ENCODE measurements at regions not wholly inside any gene's neighbourhood (a gene's known extent, or its start where the extent isn't known, plus 50 kb on each side); places are given as distances from the start of the nearest gene placed in this dataset.

DNA sequence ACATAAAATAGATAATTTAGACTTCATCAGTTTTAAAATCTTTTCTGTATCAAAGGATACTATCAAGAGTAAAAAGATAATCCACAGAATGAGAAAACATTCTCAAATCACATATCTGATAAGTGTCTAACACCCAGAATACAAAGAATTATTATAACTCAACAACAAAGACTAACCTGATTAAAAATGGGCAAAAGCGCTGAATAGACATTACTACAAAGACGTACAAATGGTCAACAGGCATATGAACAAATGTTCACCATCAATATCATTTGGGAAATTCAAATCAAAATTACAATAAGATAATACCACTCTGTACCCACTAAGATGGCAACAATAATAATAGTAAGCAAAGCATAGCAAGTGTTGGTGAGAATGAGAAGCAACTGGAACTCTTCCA, 503.8 kb downstream of the CDH26 start:
- no peaks in the 10 kb centered on the region for H3K4me1 ChIP-seq (ENCODE audit: low read depth)
- no peak for ATAC-seq
- no peaks in the 10 kb centered on the region for H3K36me3 ChIP-seq (ENCODE audit: low read depth)
- peaks cover 2% of the 10 kb centered on the region for H3K9me3 ChIP-seq
- intact Hi-C loops (cut with DNase I, micrococcal nuclease): no loop called here
- no peak overlapping the region for H3K4me3 ChIP-seq
- DNase-seq: no peak
- TF ChIP-seq, protein P1, sequence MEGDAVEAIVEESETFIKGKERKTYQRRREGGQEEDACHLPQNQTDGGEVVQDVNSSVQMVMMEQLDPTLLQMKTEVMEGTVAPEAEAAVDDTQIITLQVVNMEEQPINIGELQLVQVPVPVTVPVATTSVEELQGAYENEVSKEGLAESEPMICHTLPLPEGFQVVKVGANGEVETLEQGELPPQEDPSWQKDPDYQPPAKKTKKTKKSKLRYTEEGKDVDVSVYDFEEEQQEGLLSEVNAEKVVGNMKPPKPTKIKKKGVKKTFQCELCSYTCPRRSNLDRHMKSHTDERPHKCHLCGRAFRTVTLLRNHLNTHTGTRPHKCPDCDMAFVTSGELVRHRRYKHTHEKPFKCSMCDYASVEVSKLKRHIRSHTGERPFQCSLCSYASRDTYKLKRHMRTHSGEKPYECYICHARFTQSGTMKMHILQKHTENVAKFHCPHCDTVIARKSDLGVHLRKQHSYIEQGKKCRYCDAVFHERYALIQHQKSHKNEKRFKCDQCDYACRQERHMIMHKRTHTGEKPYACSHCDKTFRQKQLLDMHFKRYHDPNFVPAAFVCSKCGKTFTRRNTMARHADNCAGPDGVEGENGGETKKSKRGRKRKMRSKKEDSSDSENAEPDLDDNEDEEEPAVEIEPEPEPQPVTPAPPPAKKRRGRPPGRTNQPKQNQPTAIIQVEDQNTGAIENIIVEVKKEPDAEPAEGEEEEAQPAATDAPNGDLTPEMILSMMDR (IDR thresholded peaks at IDR 0.05): no peak

DNA sequence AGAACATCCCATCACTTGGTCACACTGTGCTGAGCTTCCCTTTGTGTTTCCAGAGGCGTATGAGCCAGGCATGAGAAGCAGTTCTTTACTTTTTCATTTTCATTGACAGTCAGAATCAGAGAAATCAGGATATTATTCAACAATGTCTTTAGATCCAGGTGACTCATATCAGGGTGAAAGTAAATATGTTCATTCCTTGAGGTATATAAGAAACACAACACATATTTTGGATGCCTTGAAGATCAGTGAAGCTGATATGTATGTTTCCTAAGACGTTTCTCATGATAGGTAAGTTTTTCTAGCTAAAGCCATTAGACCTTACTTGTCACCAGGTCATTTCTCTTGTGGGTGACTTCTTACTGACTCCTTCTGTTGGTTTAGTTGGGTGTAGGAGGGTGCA, 505.6 kb downstream of the CDH26 start:
- Histone ChIP-seq H3K36me3 (ENCODE audit: low read depth) (no peaks in the 10 kb centered on the region), H3K9me3 (no peaks in the 10 kb centered on the region), H3K4me1 (ENCODE audit: low read depth) (no peaks in the 10 kb centered on the region), H3K4me3 (no peak overlapping the region)
- ATAC-seq (no peak), DNase-seq (no peak)
- TF ChIP-seq, protein P1 (IDR thresholded peaks at IDR 0.05): no peak
- intact Hi-C loops (cut with DNase I, micrococcal nuclease): no loop called here

DNA sequence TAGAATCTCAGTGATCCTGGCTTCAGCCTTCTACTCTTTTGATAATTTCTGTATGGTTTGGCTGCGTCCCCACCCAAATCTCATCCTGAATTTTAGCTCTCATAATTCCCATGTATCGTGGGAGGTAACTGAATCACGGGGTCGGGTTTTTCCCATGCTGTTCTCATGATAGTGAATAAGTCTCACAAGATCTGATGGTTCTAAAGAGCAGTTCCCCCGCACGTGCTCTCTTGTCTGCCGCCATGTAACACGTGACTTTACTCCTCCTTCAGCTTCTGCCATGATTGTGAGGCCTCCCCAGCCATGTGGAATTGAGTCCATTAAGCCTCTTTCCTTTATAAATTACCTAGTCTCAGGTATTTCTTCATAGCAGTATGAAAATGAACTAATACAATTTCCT, 507.2 kb downstream of the CDH26 start:
- TF ChIP-seq, protein P1 (IDR thresholded peaks at IDR 0.05): no peak

DNA sequence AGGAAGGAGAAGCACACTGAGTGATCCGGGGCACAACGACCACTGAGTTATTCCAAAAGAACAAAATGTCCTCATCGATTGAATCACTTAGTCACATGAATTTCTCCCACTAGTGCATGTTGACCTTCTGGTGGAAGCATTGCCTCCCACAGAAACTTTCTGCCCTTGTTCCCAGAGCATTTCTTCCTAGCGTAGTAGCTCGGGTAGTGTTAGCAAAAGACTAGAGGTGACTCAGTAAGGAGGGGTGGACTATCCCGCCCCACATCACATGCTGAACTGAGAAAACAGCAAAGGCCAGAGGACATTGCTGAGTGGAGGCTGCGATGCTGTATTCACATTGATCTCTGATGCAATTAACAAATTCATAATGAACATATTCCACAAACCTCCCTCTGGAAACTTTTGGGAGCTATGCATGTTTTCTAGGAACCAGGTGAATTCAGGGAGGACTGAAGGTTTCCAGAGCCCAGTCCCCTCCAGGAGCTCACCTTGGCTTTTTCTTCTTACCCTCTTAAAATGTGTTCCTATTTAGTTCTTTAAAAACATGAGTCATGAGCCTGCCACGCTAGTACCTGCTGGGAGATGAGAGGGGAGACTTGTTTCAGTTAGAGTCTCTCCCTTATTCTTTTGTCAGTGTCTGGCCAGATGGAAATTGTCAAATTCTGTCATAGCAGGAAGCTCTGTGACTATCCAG, 507.9 kb downstream of the CDH26 start:
- TF ChIP-seq, protein P1 (IDR thresholded peaks at IDR 0.05): no peak
- Histone ChIP-seq H3K9me3 (no peaks in the 10 kb centered on the region), H3K4me1 (ENCODE audit: low read depth) (no peaks in the 10 kb centered on the region), H3K36me3 (ENCODE audit: low read depth) (no peaks in the 10 kb centered on the region), H3K4me3 (no peak overlapping the region)
- ATAC-seq: no peak
- intact Hi-C loops (cut with DNase I, micrococcal nuclease): no loop called here
- no peak for DNase-seq

More for the DNA sequence above, 507.2 kb downstream of the CDH26 start:
- H3K36me3 ChIP-seq (ENCODE audit: low read depth): no peaks in the 10 kb centered on the region
- ATAC-seq (no peak), DNase-seq (no peak)
- H3K4me3 ChIP-seq: no peak overlapping the region
- intact Hi-C loops (cut with DNase I, micrococcal nuclease): no loop called here
- no peaks in the 10 kb centered on the region for H3K4me1 ChIP-seq (ENCODE audit: low read depth)
- no peaks in the 10 kb centered on the region for H3K9me3 ChIP-seq

DNA sequence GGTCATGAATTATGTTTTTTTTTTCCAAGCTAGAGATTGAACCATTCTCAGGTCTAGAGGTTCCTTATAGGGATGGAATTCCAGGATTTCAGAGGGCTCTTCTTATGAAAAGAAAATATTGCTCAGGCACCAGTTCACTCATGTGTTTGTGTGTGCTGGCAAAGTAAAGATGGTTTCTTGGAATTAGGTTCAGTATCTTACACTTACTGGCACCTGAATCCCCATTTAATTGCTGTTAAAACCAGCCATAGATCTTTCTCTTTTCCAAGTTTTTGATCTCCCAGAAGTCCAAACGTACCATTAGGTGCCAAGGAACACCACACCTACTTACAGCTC, 508.4 kb downstream of the CDH26 start:
- no peaks in the 10 kb centered on the region for H3K9me3 ChIP-seq
- intact Hi-C loops (cut with DNase I, micrococcal nuclease): no loop called here
- TF ChIP-seq, protein P1 (IDR thresholded peaks at IDR 0.05): no peak
- no peak overlapping the region for H3K4me3 ChIP-seq
- DNase-seq (no peak), ATAC-seq (no peak)
- no peaks in the 10 kb centered on the region for H3K36me3 ChIP-seq (ENCODE audit: low read depth)
- no peaks in the 10 kb centered on the region for H3K4me1 ChIP-seq (ENCODE audit: low read depth)

DNA sequence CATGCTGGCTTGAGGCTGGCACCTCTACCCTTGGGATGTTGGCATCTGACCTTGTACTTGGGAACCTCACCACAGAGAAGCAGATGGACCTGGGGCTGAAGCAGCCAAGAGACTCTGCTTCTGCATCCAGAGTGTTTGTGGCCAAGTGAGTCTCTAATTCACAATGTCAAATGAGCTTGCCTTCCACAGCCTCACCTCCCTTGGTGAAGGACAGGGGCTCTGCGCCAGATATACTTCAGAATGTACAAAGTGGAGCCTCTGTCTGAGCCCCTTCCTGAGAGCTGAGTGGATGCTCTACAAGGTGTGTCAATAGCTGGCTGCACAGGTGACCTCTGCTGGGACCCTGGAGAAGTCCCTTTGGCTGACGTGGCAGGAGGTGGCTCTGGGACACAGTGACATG, 508.9 kb downstream of the CDH26 start:
- Histone ChIP-seq H3K36me3 (ENCODE audit: low read depth) (no peaks in the 10 kb centered on the region), H3K9me3 (no peaks in the 10 kb centered on the region), H3K4me1 (ENCODE audit: low read depth) (no peaks in the 10 kb centered on the region), H3K4me3 (no peak overlapping the region)
- ATAC-seq (no peak), DNase-seq (no peak)
- intact Hi-C loops (cut with DNase I, micrococcal nuclease): no loop called here
- TF ChIP-seq, protein P1 (IDR thresholded peaks at IDR 0.05): no peak
